Uterus (tissue), 3 donors: ENCODE measurements at regions not wholly inside any gene's neighbourhood (a gene's known extent, or its start where the extent isn't known, plus 50 kb on each side); places are given as distances from the start of the nearest gene placed in this dataset.

ENCODE experiments used
- DNase-seq, 2 donors: peaks; one replicate each; pipeline ENCODE4 v3.0.0-alpha.2; 2019 to 2020
- H3K27ac ChIP-seq, 2 donors: fragments of 200-600 bp; sonication (generic); 1 replicate in 1 of 2; 2 replicates in 1 of 2; pipeline ENCODE4 v1.5.1; 2016 to 2018
- H3K27me3 ChIP-seq, 2 donors: fragments of 200-600 bp; sonication (generic); one replicate each; pipeline ENCODE4 v1.5.1; 2018 to 2019; ENCODE audit warnings: control low read depth in 1 of 2
- H3K36me3 ChIP-seq, 2 donors: fragments of 200-600 bp; sonication (generic); one replicate each; pipeline ENCODE4 v1.5.1; 2019; ENCODE audit warnings: control low read depth in 1 of 2
- H3K4me1 ChIP-seq, 2 donors: fragments of 200-600 bp; sonication (generic); one replicate each; pipeline ENCODE4 v1.5.1; 2018 to 2019; ENCODE audit warnings: control low read depth in 1 of 2
- H3K4me3 ChIP-seq, 2 donors: fragments of 200-600 bp; sonication (generic); 1 replicate in 1 of 2; 2 replicates in 1 of 2; pipeline ENCODE4 v1.5.1; 2018 to 2019; ENCODE audit warnings: mild to moderate bottlenecking in 1 of 2
- H3K9me3 ChIP-seq, 2 donors: fragments of 200-600 bp; sonication (generic); one replicate each; pipeline ENCODE4 v1.5.1; 2019; ENCODE audit warnings: control low read depth in 1 of 2
- CTCF ChIP-seq, 4 experiments: fragments of 200-600 bp in 2 of 4; fragments of 450-650 bp in 2 of 4; sonication (generic) in 2 of 4; IDR thresholded peaks; one replicate each; pipeline ENCODE4 v1.5.1; 2016 to 2019; ENCODE audit warnings: antibody characterized with exemption in 4 of 4, mild to moderate bottlenecking in 2 of 4, moderate library complexity in 1 of 4
- POLR2A ChIP-seq, 2 donors: fragments of 450-650 bp; IDR thresholded peaks; one replicate each; pipeline ENCODE4 v1.6.1; 2016; ENCODE audit warnings: antibody characterized with exemption in 2 of 2, mild to moderate bottlenecking in 1 of 2, moderate library complexity in 1 of 2
- intact Hi-C: fragments of 100-400 bp; cut with DNase I; formaldehyde crosslinking; loops from one replicate; pipeline ENCODE4 v1.15.1; 2023; ENCODE audit warnings: low total_unique reads
- donor health status: DM: yes; HTN: yes; CAD: no.

- Histone ChIP-seq H3K4me1 (no peaks in the 10 kb centered on the region), H3K4me3 (no peak overlapping the region), H3K9me3 (no peaks in the 10 kb centered on the region), H3K27ac (no peak overlapping the region), H3K36me3 (no peaks in the 10 kb centered on the region), H3K27me3 (no peaks in the 10 kb centered on the region)
- no peak for TF ChIP-seq POLR2A (IDR thresholded peaks at IDR 0.05)
- TF ChIP-seq CTCF (IDR thresholded peaks at IDR 0.05) = no peak
- intact Hi-C loops = no loop called here
- DNase-seq = no peak
Measured at GRCh38 chr7:41785265-41785664, 82.4 kb upstream of the INHBA start.

- Histone ChIP-seq H3K27me3 (no peaks in the 10 kb centered on the region), H3K36me3 (no peaks in the 10 kb centered on the region), H3K4me3 (no peak overlapping the region), H3K9me3 (no peaks in the 10 kb centered on the region), H3K4me1 (no peaks in the 10 kb centered on the region), H3K27ac (no peak overlapping the region)
- intact Hi-C loops = no loop called here
- TF ChIP-seq CTCF (IDR thresholded peaks at IDR 0.05) = no peak
- no peak for TF ChIP-seq POLR2A (IDR thresholded peaks at IDR 0.05)
- no peak for DNase-seq
Measured at GRCh38 chr7:41779918-41780317, 77.0 kb upstream of the INHBA start.

GRCh38 chr7:41777894-41778596 is 75.2 kb upstream of the INHBA start:
- Histone ChIP-seq H3K27ac (no peak overlapping the region), H3K36me3 (no peaks in the 10 kb centered on the region), H3K9me3 (no peaks in the 10 kb centered on the region), H3K4me3 (no peak overlapping the region), H3K4me1 (no peaks in the 10 kb centered on the region), H3K27me3 (no peaks in the 10 kb centered on the region)
- DNase-seq = no peak
- no peak for TF ChIP-seq POLR2A (IDR thresholded peaks at IDR 0.05)
- TF ChIP-seq CTCF (IDR thresholded peaks at IDR 0.05) = no peak
- intact Hi-C loops = no loop called here

GRCh38 chr7:41774966-41775365 is 72.1 kb upstream of the INHBA start:
- Histone ChIP-seq H3K36me3 (no peaks in the 10 kb centered on the region), H3K4me1 (no peaks in the 10 kb centered on the region), H3K4me3 (no peak overlapping the region), H3K27ac (no peak overlapping the region), H3K27me3 (no peaks in the 10 kb centered on the region), H3K9me3 (no peaks in the 10 kb centered on the region)
- TF ChIP-seq POLR2A (IDR thresholded peaks at IDR 0.05) (no peak), CTCF (IDR thresholded peaks at IDR 0.05) (no peak)
- intact Hi-C loops = no loop called here
- DNase-seq = no peak

GRCh38 chr7:41773756-41774155 is 70.9 kb upstream of the INHBA start:
- no peak for DNase-seq

More at GRCh38 chr7:41773756-41774155, 70.9 kb upstream of the INHBA start:
- intact Hi-C loops = no loop called here
- Histone ChIP-seq H3K27me3 (no peaks in the 10 kb centered on the region), H3K36me3 (no peaks in the 10 kb centered on the region), H3K4me1 (no peaks in the 10 kb centered on the region), H3K9me3 (no peaks in the 10 kb centered on the region), H3K27ac (no peak overlapping the region), H3K4me3 (no peak overlapping the region)
- TF ChIP-seq POLR2A (IDR thresholded peaks at IDR 0.05) = no peak
- TF ChIP-seq CTCF (IDR thresholded peaks at IDR 0.05) = no peak
